Stimulated activated CD8-positive, alpha-beta memory T cell treated with anti-CD3 and anti-CD28 coated beads, Interleukin-7, amount 100 ng/mL, for 1 hour (primary cell): ENCODE measurements at regions not wholly inside any gene's neighbourhood (a gene's known extent, or its start where the extent isn't known, plus 50 kb on each side); places are given as distances from the start of the nearest gene placed in this dataset.
"Not testable (repeated sequence)": the region's sequence is repeated elsewhere in the genome, so short reads cannot be mapped to it uniquely, and the experiment has no call there.

Experiments used
- DNase-seq, 2 donors: peaks; one replicate each; pipeline ENCODE4 v3.0.0-alpha.2; 2020; ENCODE audit warnings: low read depth in 2 of 2

GRCh38 chr9:17846948-17847655 is 268.2 kb downstream of the SH3GL2 start:
- no peak for DNase-seq

GRCh38 chr9:17847908-17848307 is 269.0 kb downstream of the SH3GL2 start:
- no peak for DNase-seq

DNA sequence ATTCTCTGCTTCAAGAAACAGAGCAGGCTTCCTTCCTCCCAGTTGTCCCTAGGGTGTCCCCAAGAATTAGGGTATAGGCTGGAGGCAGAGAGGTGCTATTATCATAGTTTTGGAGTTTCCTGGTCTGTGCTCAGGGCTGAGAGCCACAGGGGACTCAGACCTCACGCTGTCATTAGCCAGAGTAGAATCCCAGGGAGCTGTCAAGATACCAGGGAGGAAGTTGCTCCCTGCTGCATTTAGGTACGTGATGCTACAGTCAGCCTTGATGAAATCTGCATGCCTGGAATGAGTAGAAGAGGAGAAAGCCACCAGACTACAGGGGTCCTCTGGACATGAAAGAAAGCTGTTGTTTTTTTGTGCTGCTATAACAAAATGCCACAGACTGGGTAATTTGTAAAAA is 273.2 kb downstream of the SH3GL2 start:
- no peak for DNase-seq

DNA sequence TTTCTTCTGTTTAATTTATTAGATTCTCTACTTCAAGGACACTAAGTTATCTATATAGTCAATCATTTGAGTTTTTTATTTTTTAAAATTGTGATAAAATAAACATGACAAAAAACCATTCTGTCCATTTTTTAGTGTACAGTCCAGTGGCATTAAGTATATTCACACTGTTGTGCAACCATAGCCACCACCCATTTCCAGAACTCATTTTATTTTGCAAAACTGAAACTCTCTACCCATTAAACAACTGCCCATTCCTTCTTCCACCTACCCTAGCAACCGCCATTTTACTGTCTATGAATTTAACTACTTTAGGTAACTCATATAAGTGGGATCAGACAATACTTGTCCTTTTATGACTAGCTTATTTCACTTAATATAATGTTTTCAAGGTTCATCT is 275.6 kb downstream of the SH3GL2 start:
- no peak for DNase-seq

GRCh38 chr9:17856995-17857394 is 278.1 kb downstream of the SH3GL2 start:
- no peak for DNase-seq

DNA sequence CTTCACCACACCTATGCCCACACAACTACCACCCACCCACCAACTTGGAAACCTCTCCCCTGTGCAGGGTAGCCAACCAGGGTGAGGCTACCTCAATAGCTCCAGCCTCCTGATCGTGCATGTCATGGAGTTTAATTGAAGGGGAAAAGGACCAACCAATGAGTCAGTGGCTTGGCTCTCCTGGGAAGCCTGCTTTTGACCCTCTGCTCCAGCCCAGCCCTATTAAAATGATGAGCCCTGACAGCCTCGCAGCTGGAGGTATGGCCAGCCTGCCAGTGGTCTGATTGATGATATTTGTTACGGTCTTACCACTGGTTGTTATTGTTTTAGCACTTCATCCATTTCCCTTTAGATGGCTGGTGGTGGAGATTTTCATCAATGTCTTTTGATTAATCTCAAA is 280.4 kb downstream of the SH3GL2 start:
- no peak for DNase-seq

GRCh38 chr9:17859987-17860386 is 281.1 kb downstream of the SH3GL2 start:
- no peak for DNase-seq

DNA sequence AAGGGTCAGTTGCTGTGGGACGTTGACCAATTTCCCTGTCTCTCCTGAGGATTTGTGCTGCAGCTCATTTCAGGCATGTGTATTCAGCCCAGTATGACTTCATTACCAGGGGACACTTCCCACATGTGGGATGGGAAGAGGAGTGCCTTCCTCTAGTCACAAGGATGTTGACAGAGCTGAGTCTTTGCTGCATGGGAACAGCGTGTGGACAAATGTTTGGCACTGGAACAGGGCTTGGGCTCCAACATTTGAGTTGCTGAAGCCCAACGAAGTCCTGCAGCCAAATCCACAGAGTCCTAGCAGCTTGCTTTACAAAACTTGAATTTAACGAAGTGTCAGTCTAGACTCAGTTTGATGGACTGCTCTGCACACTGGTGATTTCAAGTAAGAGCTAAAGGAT is 283.2 kb downstream of the SH3GL2 start:
- DNase-seq, result no peak

GRCh38 chr9:17862629-17863028 is 283.8 kb downstream of the SH3GL2 start:
- DNase-seq, result no peak

DNA sequence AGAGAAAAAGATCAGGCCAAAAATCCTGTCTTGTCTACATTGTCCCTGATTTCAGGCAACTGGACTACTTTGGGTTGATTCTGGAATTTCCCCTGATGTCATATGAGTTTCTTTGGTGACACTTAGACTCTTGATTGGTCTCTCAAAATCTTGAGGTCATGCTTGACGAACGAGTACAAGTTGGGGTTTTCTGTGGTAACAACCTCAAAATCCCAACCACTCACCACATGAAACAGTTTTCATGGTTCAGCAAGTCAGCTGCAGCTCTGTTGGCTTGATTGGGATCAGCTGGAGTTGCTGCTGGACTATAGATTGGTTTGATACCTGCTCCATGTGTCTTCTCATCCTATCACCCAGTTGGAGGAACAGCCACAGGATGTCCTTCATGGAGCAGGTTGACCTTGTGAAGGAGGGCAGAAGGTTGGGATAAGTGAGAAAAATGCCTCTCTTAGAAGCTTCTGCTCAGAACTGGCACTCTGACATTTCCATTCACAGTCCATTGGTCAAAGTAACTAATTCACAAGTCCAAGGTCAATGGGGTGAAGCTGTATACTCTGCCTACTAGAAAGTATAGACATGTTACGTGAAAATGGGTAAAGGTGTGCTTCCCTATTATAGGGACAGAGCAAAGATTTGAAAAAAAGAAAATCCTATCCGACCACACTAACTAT is 284.5 kb downstream of the SH3GL2 start:
- DNase-seq, result no peak

DNA sequence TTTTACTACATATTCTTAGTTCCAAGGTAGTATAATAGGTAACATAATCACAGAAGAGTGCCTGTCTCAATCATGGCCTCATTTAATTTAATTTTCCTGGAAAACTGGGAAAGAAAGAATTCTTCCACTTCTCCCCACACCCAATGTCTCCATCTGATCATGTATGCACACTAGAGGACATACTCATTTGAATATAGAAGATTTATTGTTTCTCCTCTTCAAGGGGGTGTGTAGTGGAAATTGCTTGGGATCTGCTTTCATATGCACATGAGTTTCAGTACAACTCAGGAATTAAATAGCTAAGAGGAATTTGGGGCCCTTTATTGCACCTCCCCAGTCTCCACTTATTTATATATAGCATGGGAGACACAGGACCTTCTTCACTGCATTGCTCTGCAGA is 285.1 kb downstream of the SH3GL2 start:
- DNase-seq, result no peak

GRCh38 chr9:17864951-17865350 is 286.1 kb downstream of the SH3GL2 start:
- no peak for DNase-seq

GRCh38 chr9:17865881-17866280 is 287.0 kb downstream of the SH3GL2 start:
- DNase-seq, result no peak

DNA sequence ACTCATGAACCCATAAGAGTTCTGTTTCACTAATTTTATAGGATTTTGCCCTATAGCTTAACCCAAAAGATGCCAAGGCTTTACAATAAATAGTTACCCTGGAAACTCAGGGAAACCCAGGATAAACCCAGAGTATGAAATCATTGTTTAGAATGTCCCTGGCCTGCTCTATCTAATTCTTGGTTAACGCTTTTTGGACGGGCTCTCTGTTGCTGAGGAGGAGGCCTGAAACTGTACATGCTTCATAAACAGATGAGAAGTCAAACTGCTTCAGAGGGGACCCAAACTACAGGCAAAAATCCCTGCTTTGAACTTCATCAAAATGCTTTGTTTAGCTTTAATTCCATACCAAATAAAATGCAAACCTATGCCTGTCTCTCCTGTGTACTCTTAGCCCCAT is 291.9 kb downstream of the SH3GL2 start:
- DNase-seq, result no peak

DNA sequence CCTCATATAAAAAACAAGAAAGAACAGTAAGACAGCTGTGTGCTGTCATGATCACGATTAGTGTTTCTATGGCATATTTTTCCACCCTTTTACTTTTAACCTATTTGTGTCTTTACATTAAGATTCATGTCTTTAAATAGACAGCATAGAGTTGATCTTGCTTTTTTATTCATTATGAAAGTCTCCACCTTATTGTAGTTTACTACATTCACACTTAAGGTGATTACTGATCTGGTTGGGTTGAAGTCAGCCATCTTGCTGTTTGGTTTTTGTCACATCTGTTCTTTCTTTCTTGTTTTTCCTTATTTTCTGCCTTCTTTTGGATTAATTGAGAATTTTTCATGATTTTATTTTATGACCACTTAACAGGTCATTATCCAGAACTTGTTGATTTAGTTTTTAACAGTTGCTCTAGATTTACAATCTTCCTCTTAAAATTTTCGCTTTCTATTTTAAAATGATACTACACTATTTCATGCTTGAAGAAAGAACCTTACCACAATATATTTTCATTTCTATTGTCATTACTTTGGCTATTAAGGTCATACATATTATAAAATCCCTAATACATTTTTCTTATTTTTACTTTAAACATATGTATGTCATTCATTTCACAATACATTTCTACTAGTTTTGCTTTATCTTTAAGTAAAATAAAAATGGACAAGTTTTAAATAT is 292.5 kb downstream of the SH3GL2 start:
- no peak for DNase-seq

GRCh38 chr9:17875886-17876285 is 297.0 kb downstream of the SH3GL2 start:
- DNase-seq, result no peak

DNA sequence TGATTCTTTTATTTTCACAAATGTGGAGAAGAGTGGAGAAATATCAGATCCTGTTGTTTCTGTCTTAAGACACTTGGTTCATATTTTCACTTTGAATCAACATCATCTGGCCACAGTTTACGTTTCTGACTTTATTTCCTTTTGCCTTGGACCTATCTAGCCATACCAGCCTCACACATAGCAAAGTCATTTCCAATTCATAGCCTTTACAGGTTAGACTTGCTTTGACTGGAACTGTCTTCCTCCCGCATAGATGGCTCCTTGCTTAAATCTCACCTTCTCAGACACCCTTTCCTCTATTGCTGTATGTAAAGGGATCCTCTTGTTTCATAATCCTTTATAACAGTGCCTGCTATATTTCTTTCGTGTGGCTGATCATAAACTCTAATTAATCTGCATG is 297.8 kb downstream of the SH3GL2 start:
- no peak for DNase-seq

GRCh38 chr9:17878810-17879370 is 300.0 kb downstream of the SH3GL2 start:
- DNase-seq, result no peak

DNA sequence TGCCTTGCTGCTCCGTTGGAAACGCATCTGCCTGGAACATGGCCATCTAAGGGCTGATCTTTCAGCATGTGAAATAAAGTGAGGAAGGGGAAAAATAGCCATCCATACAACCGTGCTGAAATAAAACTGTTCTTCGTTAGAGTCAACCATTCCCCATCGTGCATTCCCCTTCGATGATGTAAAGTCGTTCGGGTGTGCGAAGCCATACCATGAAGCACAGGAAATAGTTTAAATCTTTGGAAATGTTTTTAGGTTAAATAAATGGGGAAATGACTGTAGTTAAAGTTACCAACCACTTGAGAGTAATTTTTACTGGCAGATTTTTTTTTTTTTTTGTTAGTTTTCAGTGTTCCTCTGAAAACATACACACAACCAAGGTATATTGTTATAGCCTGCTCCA is 302.5 kb downstream of the SH3GL2 start:
- DNase-seq, result no peak

GRCh38 chr9:17882688-17883594 is 304.1 kb downstream of the SH3GL2 start:
- no peak for DNase-seq

GRCh38 chr9:17888066-17888465 is 309.2 kb downstream of the SH3GL2 start:
- DNase-seq, result no peak

DNA sequence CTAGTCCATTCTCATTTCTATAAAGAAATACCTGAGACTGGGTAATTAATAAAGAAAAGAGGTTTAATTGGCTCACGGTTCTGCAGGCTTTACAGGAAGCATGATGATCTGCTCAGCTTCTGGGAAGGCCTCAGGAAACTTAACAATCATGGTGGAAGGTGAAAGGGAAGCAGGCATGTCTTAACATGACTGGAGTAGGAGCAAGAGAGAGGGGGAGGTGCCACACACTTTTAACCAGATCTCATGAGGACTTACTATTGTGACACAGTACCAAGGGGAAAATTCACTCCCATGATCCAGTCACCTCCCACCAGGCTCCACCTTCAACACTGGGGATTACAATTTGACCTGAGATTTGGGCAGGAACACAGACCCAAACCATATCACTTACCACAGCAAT is 310.1 kb downstream of the SH3GL2 start:
- not testable (repeated sequence) for DNase-seq
